Neural progenitor cell (in vitro differentiated cells): ENCODE measurements at regions not wholly inside any gene's neighbourhood (a gene's known extent, or its start where the extent isn't known, plus 50 kb on each side); places are given as distances from the start of the nearest gene placed in this dataset.

Source experiments
- DNase-seq: peaks from one replicate; pipeline ENCODE4 v3.0.0-alpha.2; 2016; ENCODE audit warnings: low spot score
- H2AFZ ChIP-seq: fragments of 200-600 bp; sonication (generic); replicated peaks from 2 replicates; pipeline ENCODE4 v1.6.1; 2016; ENCODE audit warnings: antibody characterized with exemption
- H3F3A ChIP-seq: fragments of 200-600 bp; sonication (generic); 2 replicates; pipeline ENCODE4 v1.6.1; 2016; ENCODE audit warnings: antibody characterized with exemption, low read depth
- H3K27ac ChIP-seq: fragments of 200-600 bp; sonication (generic); 2 replicates; pipeline ENCODE4 v1.5.1; 2016; ENCODE audit warnings: mild to moderate bottlenecking
- H3K27me3 ChIP-seq: fragments of 200-600 bp; sonication (generic); 2 replicates; pipeline ENCODE4 v1.6.1; 2016; ENCODE audit warnings: mild to moderate bottlenecking, moderate library complexity
- H3K36me3 ChIP-seq: fragments of 200-600 bp; sonication (generic); 2 replicates; pipeline ENCODE4 v1.5.1; 2016
- H3K4me1 ChIP-seq: fragments of 200-600 bp; sonication (generic); 2 replicates; pipeline ENCODE4 v1.6.1; 2016; ENCODE audit warnings: mixed run types
- H3K4me2 ChIP-seq: fragments of 200-600 bp; sonication (generic); 2 replicates; pipeline ENCODE4 v1.6.1; 2016
- H3K4me3 ChIP-seq: fragments of 200-600 bp; sonication (generic); 2 replicates; pipeline ENCODE4 v1.5.1; 2016
- H3K79me2 ChIP-seq: fragments of 200-600 bp; sonication (generic); 2 replicates; pipeline ENCODE4 v1.6.1; 2016; ENCODE audit warnings: low read depth
- H3K9ac ChIP-seq: fragments of 200-600 bp; sonication (generic); 2 replicates; pipeline ENCODE4 v1.6.1; 2016
- H3K9me3 ChIP-seq: fragments of 200-600 bp; sonication (generic); 2 replicates; pipeline ENCODE4 v1.5.1; 2016; ENCODE audit warnings: low read depth
- H4K20me1 ChIP-seq: fragments of 200-600 bp; sonication (generic); 2 replicates; pipeline ENCODE4 v1.6.1; 2016; ENCODE audit warnings: low read depth
- H3K27ac Mint-ChIP-seq: 3 replicates; pipeline ENCODE4 v1.8.0; 2021; ENCODE audit warnings: mixed read lengths
- H3K27me3 Mint-ChIP-seq: 2 replicates; pipeline ENCODE4 v1.8.0; 2022; ENCODE audit warnings: low read depth, mild to moderate bottlenecking, inconsistent platforms, moderate library complexity, mixed read lengths; ENCODE audit not compliant: insufficient read depth
- H3K36me3 Mint-ChIP-seq: 3 replicates; pipeline ENCODE4 v1.8.0; 2021; ENCODE audit warnings: mixed read lengths
- H3K4me1 Mint-ChIP-seq: 3 replicates; pipeline ENCODE4 v1.8.0; 2021; ENCODE audit warnings: mixed read lengths
- H3K4me3 Mint-ChIP-seq: 3 replicates; pipeline ENCODE4 v1.8.0; 2021; ENCODE audit warnings: mild to moderate bottlenecking, moderate library complexity, mixed read lengths
- H3K9me3 Mint-ChIP-seq: 3 replicates; pipeline ENCODE4 v1.8.0; 2020; ENCODE audit warnings: mixed read lengths
- EZH2 ChIP-seq: fragments of 200-600 bp; sonication (generic); IDR thresholded peaks from 2 replicates; pipeline ENCODE4 v1.6.1; 2017; ENCODE audit warnings: antibody characterized with exemption, mild to moderate bottlenecking, moderate library complexity
- EZH2phosphoT487 ChIP-seq: fragments of 200-600 bp; sonication (generic); IDR thresholded peaks from 2 replicates; pipeline ENCODE4 v1.6.1; 2017; ENCODE audit warnings: antibody characterized with exemption
- TF ChIP-seq, protein P1 (sequence below): fragments of 200-600 bp; sonication (generic); IDR thresholded peaks from 2 replicates; pipeline ENCODE4 v1.5.1; 2017; ENCODE audit warnings: antibody characterized with exemption, mild to moderate bottlenecking

DNA sequence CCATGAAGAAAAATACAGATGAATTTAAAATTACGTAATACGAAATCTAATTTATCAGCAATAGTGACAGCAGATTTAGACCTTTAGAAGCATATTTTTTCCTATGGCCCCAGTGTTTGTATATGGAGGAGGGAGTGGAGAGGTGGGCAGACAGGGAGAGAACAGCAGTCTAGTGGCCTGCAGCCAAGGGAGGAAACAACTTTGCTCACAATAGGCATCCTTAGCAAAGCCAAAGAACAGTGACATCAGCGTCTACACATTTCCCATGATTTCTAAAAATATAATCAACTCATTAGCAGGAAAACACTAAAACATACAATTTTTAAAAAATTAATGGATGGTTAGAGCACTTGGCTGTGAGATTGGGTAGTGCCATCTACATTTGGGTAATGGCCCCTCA, 622.6 kb upstream of the ATP2B1 start:
- Histone ChIP-seq H3K4me2 (no peak overlapping the region), H3F3A (no peaks in the 10 kb centered on the region), H4K20me1 (no peaks in the 10 kb centered on the region), H3K27me3 (no peaks in the 10 kb centered on the region), H3K36me3 (no peaks in the 10 kb centered on the region), H3K9ac (no peak overlapping the region), H2AFZ (no peak overlapping the region), H3K9me3 (no peaks in the 10 kb centered on the region), H3K79me2 (no peaks in the 10 kb centered on the region), H3K4me1 (no peaks in the 10 kb centered on the region), H3K4me3 (no peak overlapping the region), H3K27ac (no peak overlapping the region)
- Mint-ChIP-seq H3K4me1 (no peaks in the 10 kb centered on the region), H3K27ac (no peak overlapping the region), H3K36me3 (no peaks in the 10 kb centered on the region), H3K9me3 (no peaks in the 10 kb centered on the region), H3K27me3 (no peaks in the 10 kb centered on the region), H3K4me3 (no peak overlapping the region)
- TF ChIP-seq EZH2phosphoT487 (no peak), EZH2 (no peak)
- TF ChIP-seq, protein P1, sequence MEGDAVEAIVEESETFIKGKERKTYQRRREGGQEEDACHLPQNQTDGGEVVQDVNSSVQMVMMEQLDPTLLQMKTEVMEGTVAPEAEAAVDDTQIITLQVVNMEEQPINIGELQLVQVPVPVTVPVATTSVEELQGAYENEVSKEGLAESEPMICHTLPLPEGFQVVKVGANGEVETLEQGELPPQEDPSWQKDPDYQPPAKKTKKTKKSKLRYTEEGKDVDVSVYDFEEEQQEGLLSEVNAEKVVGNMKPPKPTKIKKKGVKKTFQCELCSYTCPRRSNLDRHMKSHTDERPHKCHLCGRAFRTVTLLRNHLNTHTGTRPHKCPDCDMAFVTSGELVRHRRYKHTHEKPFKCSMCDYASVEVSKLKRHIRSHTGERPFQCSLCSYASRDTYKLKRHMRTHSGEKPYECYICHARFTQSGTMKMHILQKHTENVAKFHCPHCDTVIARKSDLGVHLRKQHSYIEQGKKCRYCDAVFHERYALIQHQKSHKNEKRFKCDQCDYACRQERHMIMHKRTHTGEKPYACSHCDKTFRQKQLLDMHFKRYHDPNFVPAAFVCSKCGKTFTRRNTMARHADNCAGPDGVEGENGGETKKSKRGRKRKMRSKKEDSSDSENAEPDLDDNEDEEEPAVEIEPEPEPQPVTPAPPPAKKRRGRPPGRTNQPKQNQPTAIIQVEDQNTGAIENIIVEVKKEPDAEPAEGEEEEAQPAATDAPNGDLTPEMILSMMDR = no peak
- no peak for DNase-seq

DNA sequence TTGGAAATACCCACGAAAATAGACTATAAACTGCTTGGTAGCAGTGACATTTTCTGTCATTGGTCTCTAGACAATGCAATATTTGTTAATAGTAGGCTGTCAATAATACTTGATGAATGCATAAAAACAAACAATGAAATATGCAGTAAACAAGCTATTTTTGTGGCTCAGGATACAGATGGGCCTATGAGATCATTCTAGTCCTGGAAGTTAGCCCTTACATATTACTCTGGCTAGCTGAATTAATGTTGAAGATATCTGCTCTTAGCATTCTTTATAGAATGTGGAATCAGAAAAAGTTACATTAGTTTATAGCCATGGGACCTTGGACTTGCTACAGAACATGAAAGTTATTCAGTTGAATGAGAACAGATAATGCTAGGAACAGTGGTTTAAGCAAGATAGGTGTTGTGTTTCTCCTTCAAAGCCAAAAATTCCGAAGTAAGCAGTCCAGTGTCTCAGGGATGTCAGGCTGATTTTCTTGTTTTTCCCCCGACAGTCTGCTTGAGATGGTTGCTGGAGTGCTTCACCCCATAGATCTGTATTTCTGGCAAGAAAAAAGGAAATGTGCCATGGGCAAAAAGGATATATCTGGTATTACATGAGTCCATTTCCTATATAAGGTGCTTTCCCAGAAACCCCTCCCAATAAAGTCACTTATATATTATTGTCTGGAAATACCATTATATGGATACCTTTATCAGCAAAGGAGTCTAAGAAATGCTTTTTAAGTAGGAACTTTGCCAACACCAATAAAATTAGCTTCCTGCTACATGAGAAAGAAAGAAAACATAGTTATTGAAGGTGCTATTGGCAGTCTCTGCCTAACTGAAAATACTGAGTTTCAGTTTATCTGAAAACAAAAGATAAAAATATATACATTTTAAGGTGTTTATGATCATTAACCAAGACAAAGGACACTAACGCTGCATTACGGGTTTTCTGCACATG, 619.4 kb upstream of the ATP2B1 start:
- Histone ChIP-seq H3K4me3 (no peak overlapping the region), H2AFZ (no peak overlapping the region), H3K4me1 (no peaks in the 10 kb centered on the region), H3K9ac (no peak overlapping the region), H3K36me3 (no peaks in the 10 kb centered on the region), H3K27me3 (no peaks in the 10 kb centered on the region), H4K20me1 (no peaks in the 10 kb centered on the region), H3K9me3 (no peaks in the 10 kb centered on the region), H3K4me2 (no peak overlapping the region), H3K27ac (no peak overlapping the region), H3K79me2 (no peaks in the 10 kb centered on the region), H3F3A (no peaks in the 10 kb centered on the region)
- H3K27ac Mint-ChIP-seq = no peak overlapping the region
- no peak for DNase-seq
- no peaks in the 10 kb centered on the region for H3K27me3 Mint-ChIP-seq
- TF ChIP-seq, protein P1 = no peak
- TF ChIP-seq EZH2 = no peak
- TF ChIP-seq EZH2phosphoT487 = no peak
- H3K9me3 Mint-ChIP-seq = no peaks in the 10 kb centered on the region
- H3K4me3 Mint-ChIP-seq = no peak overlapping the region
- H3K4me1 Mint-ChIP-seq = no peaks in the 10 kb centered on the region
- no peaks in the 10 kb centered on the region for H3K36me3 Mint-ChIP-seq

DNA sequence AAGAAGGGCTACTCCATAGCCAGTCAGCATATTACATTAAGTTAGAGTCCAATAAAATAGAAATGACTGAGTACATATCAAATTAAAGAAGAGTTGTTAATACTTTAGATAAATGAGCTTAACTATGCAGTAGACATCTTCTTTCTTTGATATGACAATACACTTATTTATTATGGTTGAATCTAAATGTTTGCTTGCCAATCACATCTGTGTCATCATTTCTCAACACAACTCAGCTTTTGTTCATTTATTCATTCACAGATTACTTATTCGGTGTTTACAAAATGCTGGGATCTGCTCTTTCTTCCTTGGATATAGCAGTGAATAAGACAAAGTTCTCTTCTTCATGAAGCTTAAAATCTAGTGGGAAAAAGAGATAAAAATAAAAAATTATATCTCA, 614.6 kb upstream of the ATP2B1 start:
- peaks cover 6% of the 10 kb centered on the region for H3K9me3 Mint-ChIP-seq

More for the DNA sequence above, 614.6 kb upstream of the ATP2B1 start:
- no peak for DNase-seq
- Mint-ChIP-seq H3K4me1 (no peaks in the 10 kb centered on the region), H3K27ac (no peak overlapping the region), H3K4me3 (no peak overlapping the region), H3K27me3 (no peaks in the 10 kb centered on the region), H3K36me3 (no peaks in the 10 kb centered on the region)
- no peak overlapping the region for H3K4me2 ChIP-seq
- no peak overlapping the region for H2AFZ ChIP-seq
- H3K36me3 ChIP-seq = no peaks in the 10 kb centered on the region
- H3K4me1 ChIP-seq = no peaks in the 10 kb centered on the region
- no peaks in the 10 kb centered on the region for H3K9me3 ChIP-seq
- H3K4me3 ChIP-seq = no peak overlapping the region
- H3K9ac ChIP-seq = no peak overlapping the region
- H4K20me1 ChIP-seq = no peaks in the 10 kb centered on the region
- H3K27me3 ChIP-seq = no peaks in the 10 kb centered on the region
- H3F3A ChIP-seq = no peaks in the 10 kb centered on the region
- no peaks in the 10 kb centered on the region for H3K79me2 ChIP-seq
- TF ChIP-seq, protein P1 = no peak
- no peak for TF ChIP-seq EZH2phosphoT487
- no peak for TF ChIP-seq EZH2
- no peak overlapping the region for H3K27ac ChIP-seq
